Astrocyte (in vitro differentiated cells and primary cell): ENCODE measurements at regions not wholly inside any gene's neighbourhood (a gene's known extent, or its start where the extent isn't known, plus 50 kb on each side); places are given as distances from the start of the nearest gene placed in this dataset.

Experiments used
- DNase-seq: peaks from one replicate; pipeline ENCODE4 v3.0.0-alpha.2; 2010; ENCODE audit warnings: low read depth
- FAIRE-seq: peaks from 2 replicates; lab custom pipeline; 2011; peaks lifted over from hg19 to GRCh38; lab: Jason Lieb, UNC
- H2AFZ ChIP-seq: 2 replicates; pipeline ENCODE4 v1.6.0; 2012; ENCODE audit warnings: low read depth, low read length, inconsistent platforms
- H3K27ac ChIP-seq: 2 replicates; pipeline ENCODE4 v1.5.1; 2011; ENCODE audit warnings: low read depth, low read length, inconsistent platforms
- H3K27me3 ChIP-seq: 2 replicates; pipeline ENCODE4 v1.6.0; 2011; ENCODE audit warnings: low read length, inconsistent platforms; ENCODE audit not compliant: insufficient read depth
- H3K36me3 ChIP-seq: 2 replicates; pipeline ENCODE4 v1.5.1; 2011; ENCODE audit warnings: low read length, inconsistent platforms; ENCODE audit not compliant: insufficient read depth
- H3K4me1 ChIP-seq: 2 replicates; pipeline ENCODE4 v1.5.1; 2011; ENCODE audit warnings: low read length, inconsistent platforms; ENCODE audit not compliant: insufficient read depth
- H3K4me2 ChIP-seq: 2 replicates; pipeline ENCODE4 v1.6.0; 2012; ENCODE audit warnings: low read length, inconsistent platforms
- H3K4me3 ChIP-seq: 2 replicates; pipeline ENCODE4 v1.5.1; 2011; ENCODE audit warnings: low read depth, mild to moderate bottlenecking, low read length, inconsistent platforms; ENCODE audit not compliant: insufficient read depth
- H3K79me2 ChIP-seq: 2 replicates; pipeline ENCODE4 v1.6.0; 2012; ENCODE audit warnings: mild to moderate bottlenecking, low read length, inconsistent platforms; ENCODE audit not compliant: insufficient read depth
- H3K9ac ChIP-seq: 2 replicates; pipeline ENCODE4 v1.6.0; 2012; ENCODE audit warnings: mild to moderate bottlenecking, low read length, inconsistent platforms
- H3K9me3 ChIP-seq: 2 replicates; pipeline ENCODE4 v1.5.1; 2012; ENCODE audit warnings: low read depth, mild to moderate bottlenecking, low read length, inconsistent platforms; ENCODE audit not compliant: insufficient read depth
- H4K20me1 ChIP-seq: 2 replicates; pipeline ENCODE4 v1.6.0; 2012; ENCODE audit warnings: low read length, inconsistent platforms; ENCODE audit not compliant: insufficient read depth
- H3K27ac Mint-ChIP-seq: one replicate; pipeline ENCODE4 v1.8.0; 2021; ENCODE audit warnings: mild to moderate bottlenecking, mixed read lengths; ENCODE audit not compliant: unreplicated experiment
- H3K27me3 Mint-ChIP-seq: one replicate; pipeline ENCODE4 v1.8.0; 2021; ENCODE audit warnings: low read depth, mixed read lengths; ENCODE audit not compliant: unreplicated experiment
- H3K36me3 Mint-ChIP-seq: one replicate; pipeline ENCODE4 v1.8.0; 2021; ENCODE audit warnings: low read depth, mixed read lengths; ENCODE audit not compliant: unreplicated experiment
- H3K4me1 Mint-ChIP-seq: one replicate; pipeline ENCODE4 v1.8.0; 2021; ENCODE audit warnings: low read depth, mixed read lengths; ENCODE audit not compliant: unreplicated experiment
- H3K4me3 Mint-ChIP-seq: one replicate; pipeline ENCODE4 v1.8.0; 2021; ENCODE audit warnings: mild to moderate bottlenecking, moderate library complexity, mixed read lengths; ENCODE audit not compliant: unreplicated experiment
- H3K9me3 Mint-ChIP-seq: one replicate; pipeline ENCODE4 v1.8.0; 2021; ENCODE audit warnings: mild to moderate bottlenecking, mixed read lengths; ENCODE audit not compliant: unreplicated experiment
- CTCF ChIP-seq: IDR thresholded peaks from 2 replicates; pipeline ENCODE4 v1.5.1; 2011; ENCODE audit warnings: low read depth, mild to moderate bottlenecking, inconsistent platforms, low read length, moderate library complexity; ENCODE audit not compliant: insufficient read depth
- EZH2 ChIP-seq: IDR thresholded peaks from 2 replicates; pipeline ENCODE4 v1.6.1; 2012; ENCODE audit warnings: mild to moderate bottlenecking, low read length, inconsistent platforms; ENCODE audit not compliant: insufficient read depth

- no peak overlapping the region for H3K4me2 ChIP-seq
- FAIRE-seq (no peak), DNase-seq (peak; percentile 65)
- Mint-ChIP-seq H3K4me3 (no peak overlapping the region), H3K4me1 (peaks cover 12% of the 10 kb centered on the region), H3K27me3 (no peaks in the 10 kb centered on the region), H3K36me3 (no peaks in the 10 kb centered on the region), H3K27ac (no peak overlapping the region), H3K9me3 (peaks cover 2% of the 10 kb centered on the region)
- no peaks in the 10 kb centered on the region for H3K9me3 ChIP-seq
- no peak overlapping the region for H3K4me3 ChIP-seq
- no peaks in the 10 kb centered on the region for H3K36me3 ChIP-seq
- H3K9ac ChIP-seq, result no peak overlapping the region
- no peak overlapping the region for H3K27ac ChIP-seq
- no peaks in the 10 kb centered on the region for H3K79me2 ChIP-seq
- H3K27me3 ChIP-seq, result no peaks in the 10 kb centered on the region
- peaks cover 29% of the 10 kb centered on the region for H3K4me1 ChIP-seq
- H4K20me1 ChIP-seq, result no peaks in the 10 kb centered on the region
- no peak overlapping the region for H2AFZ ChIP-seq
- TF ChIP-seq CTCF (no peak), EZH2 (no peak)
Measured at GRCh38 chr11:15824060-15824459, 532.3 kb downstream of the SOX6 start.

- H3K4me1 Mint-ChIP-seq, result peaks cover 17% of the 10 kb centered on the region
Measured at GRCh38 chr11:15825976-15826650, 530.2 kb downstream of the SOX6 start.

More at GRCh38 chr11:15825976-15826650, 530.2 kb downstream of the SOX6 start:
- H3K4me1 ChIP-seq, result peaks cover 29% of the 10 kb centered on the region
- H2AFZ ChIP-seq, result peak overlapping the region; percentile 50
- no peaks in the 10 kb centered on the region for H3K36me3 ChIP-seq
- H3K4me2 ChIP-seq, result peak overlapping the region; percentile 16
- no peaks in the 10 kb centered on the region for H3K36me3 Mint-ChIP-seq
- no peak overlapping the region for H3K27ac ChIP-seq
- FAIRE-seq (no peak), DNase-seq (peak; percentile 69)
- peak overlapping the region; percentile 79 for H3K27ac Mint-ChIP-seq
- H3K27me3 ChIP-seq, result no peaks in the 10 kb centered on the region
- H4K20me1 ChIP-seq, result no peaks in the 10 kb centered on the region
- no peak overlapping the region for H3K4me3 Mint-ChIP-seq
- no peaks in the 10 kb centered on the region for H3K79me2 ChIP-seq
- H3K9me3 ChIP-seq, result no peaks in the 10 kb centered on the region
- no peak overlapping the region for H3K9ac ChIP-seq
- TF ChIP-seq CTCF (no peak), EZH2 (no peak)
- no peak overlapping the region for H3K4me3 ChIP-seq
- H3K27me3 Mint-ChIP-seq, result no peaks in the 10 kb centered on the region
- peaks cover 2% of the 10 kb centered on the region for H3K9me3 Mint-ChIP-seq
